Fibroblast of pulmonary artery (primary cell): ENCODE measurements at regions not wholly inside any gene's neighbourhood (a gene's known extent, or its start where the extent isn't known, plus 50 kb on each side); places are given as distances from the start of the nearest gene placed in this dataset.

Source experiments
- DNase-seq: peaks from one replicate; pipeline ENCODE4 v3.0.0-alpha.2; 2010; ENCODE audit warnings: low read depth
- H3K4me3 ChIP-seq: replicated peaks from 2 replicates; pipeline ENCODE4 v1.5.1; 2011; ENCODE audit warnings: low read depth, mild to moderate bottlenecking, control low read depth, low read length, moderate library complexity
- CTCF ChIP-seq: IDR thresholded peaks from 2 replicates; pipeline ENCODE4 v1.5.1; 2011; ENCODE audit warnings: mild to moderate bottlenecking, control low read depth, low read length, inconsistent platforms; ENCODE audit errors: missing control alignments

GRCh38 chr1:87530042-87530807 lies 201.5 kb downstream of the LMO4 start:
- no peak for TF ChIP-seq CTCF
- no peak overlapping the region for H3K4me3 ChIP-seq
- DNase-seq, result no peak

DNA sequence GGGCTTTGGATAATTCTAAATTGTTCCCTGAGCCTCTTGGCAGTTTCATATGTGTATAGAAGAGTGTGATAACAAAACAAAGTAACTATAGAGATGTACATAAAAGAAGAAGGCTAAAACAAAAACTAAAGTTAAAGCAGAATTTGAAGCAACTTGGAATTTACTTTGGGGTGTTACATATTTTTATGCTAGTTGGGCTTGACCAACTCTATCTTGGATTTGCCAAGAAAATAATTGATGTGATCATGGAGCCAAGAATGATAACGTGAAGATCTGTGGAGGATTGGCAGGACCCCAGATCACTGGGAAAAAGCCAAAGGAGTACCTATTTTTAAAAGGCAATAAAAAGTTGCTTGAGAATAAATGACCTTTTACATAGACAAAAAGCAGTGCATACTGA lies 206.9 kb downstream of the LMO4 start:
- DNase-seq, result no peak
- H3K4me3 ChIP-seq, result no peak overlapping the region
- TF ChIP-seq CTCF, result no peak

DNA sequence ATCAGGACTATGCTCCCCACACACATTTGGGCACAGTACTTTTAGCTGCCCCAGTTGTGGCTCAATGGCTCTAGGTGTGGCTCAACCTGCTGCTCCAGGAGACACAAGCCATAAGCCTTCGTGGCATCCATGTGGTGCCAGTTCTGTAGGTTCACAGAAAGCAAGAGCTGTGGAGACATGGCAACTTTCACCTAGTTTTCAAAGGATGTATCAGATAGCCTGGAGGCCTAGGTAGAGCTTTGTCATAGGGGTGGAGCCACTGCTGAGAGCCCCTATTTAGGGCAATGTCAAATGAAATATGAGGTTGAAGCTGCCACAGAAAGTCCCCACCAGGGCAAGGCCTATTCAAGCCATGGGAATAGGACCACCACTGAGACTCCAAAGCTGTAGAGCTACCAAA lies 210.5 kb downstream of the LMO4 start:
- no peak for DNase-seq
- TF ChIP-seq CTCF, result no peak
- H3K4me3 ChIP-seq, result no peak overlapping the region

DNA sequence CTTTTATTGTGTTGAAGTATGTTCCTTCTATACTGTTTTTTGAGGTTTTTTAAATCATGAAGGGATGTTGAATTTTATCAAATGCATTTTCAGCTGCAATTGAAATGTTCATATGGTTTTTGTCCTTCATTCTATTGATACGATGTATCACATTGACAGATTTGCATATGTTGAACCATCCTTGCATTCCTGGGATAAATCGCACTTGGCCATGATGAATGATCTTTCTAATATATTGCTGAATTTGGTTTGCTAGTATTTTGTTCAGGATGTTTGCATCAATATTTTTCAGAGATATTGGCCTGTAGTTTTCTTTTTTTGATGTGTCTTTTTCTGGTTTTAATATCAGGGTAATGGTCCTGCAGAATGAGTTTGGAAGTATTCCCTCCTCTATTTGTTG lies 214.0 kb downstream of the LMO4 start:
- no peak for DNase-seq
- no peak overlapping the region for H3K4me3 ChIP-seq
- no peak for TF ChIP-seq CTCF

GRCh38 chr1:87549738-87550137 lies 221.1 kb downstream of the LMO4 start:
- no peak overlapping the region for H3K4me3 ChIP-seq
- no peak for TF ChIP-seq CTCF
- no peak for DNase-seq

GRCh38 chr1:87553511-87553910 lies 224.8 kb downstream of the LMO4 start:
- DNase-seq, result no peak
- TF ChIP-seq CTCF, result no peak
- H3K4me3 ChIP-seq, result no peak overlapping the region

- DNase-seq, result no peak
- no peak for TF ChIP-seq CTCF
- H3K4me3 ChIP-seq, result no peak overlapping the region
Measured at GRCh38 chr1:87555366-87555765, 226.7 kb downstream of the LMO4 start.
